ENCODE measurements at regions not wholly inside any gene's neighbourhood (a gene's known extent, or its start where the extent isn't known, plus 50 kb on each side); places are given as distances from the start of the nearest gene placed in this dataset.

DNA sequence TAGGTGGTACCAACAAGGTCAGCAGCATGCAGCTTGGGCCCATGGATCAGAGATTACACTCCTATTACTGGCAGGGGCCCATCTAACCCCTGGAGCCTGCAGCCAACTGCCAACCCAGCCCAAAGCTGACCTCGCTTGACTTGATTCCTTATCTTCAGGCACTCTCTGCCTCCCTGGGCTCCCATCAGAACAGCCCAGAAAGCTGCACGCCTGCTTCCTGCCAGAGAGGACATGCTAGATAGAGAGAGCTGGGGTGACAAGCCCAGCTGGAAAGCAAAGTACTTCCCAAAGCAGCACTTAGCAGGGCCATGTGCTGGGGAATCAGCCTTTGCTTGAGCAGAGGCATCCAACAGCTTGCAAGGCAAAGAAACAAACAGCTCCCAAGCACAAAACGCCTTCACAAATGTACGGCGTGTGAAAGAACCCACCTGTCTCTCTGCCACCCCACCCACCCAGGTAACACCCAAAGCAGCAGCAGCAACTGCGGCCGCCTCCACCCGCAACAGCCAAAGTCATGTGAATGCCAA lies 74.2 kb upstream of the NLK start:
- TF ChIP-seq, protein P1, sequence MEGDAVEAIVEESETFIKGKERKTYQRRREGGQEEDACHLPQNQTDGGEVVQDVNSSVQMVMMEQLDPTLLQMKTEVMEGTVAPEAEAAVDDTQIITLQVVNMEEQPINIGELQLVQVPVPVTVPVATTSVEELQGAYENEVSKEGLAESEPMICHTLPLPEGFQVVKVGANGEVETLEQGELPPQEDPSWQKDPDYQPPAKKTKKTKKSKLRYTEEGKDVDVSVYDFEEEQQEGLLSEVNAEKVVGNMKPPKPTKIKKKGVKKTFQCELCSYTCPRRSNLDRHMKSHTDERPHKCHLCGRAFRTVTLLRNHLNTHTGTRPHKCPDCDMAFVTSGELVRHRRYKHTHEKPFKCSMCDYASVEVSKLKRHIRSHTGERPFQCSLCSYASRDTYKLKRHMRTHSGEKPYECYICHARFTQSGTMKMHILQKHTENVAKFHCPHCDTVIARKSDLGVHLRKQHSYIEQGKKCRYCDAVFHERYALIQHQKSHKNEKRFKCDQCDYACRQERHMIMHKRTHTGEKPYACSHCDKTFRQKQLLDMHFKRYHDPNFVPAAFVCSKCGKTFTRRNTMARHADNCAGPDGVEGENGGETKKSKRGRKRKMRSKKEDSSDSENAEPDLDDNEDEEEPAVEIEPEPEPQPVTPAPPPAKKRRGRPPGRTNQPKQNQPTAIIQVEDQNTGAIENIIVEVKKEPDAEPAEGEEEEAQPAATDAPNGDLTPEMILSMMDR (IDR thresholded peaks at IDR 0.05), result no peak
- 40 to 55% methylated on average over 8 of the region's 8 CpGs for WGBS, 2 donors
- peak overlapping the region in 3 of 10 donors; percentile 2 to 46 (median 31) for H3K27ac ChIP-seq

DNA sequence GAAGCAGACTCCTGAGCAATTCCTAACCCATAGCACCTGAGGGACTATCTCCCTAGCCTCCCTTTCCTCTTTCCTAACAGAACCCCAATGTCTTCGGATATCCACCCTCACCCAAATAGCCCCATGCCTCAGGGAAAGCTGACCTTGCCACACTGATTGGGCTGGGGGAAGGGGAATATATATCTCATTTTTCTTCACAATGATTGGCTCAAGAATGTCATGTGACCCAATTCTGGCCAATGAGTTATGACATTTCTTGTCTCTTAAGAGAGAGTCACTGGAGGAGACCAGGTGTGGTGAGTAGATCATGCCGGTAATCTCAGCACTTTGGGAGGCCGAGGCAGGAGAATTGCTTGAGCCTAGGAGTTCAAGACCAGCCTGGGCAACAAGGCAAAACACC lies 71.9 kb upstream of the NLK start:
- no peak for DNase-seq
- intact Hi-C loops (cut with DNase I), result loop anchor here in 1 of 10 donors (10.0 kb wide), 1 partner anchor 56 kb away; no protein-coding TSS in a partner anchor

More for the DNA sequence above, 74.2 kb upstream of the NLK start:
- H3K36me3 ChIP-seq, result no peaks in the 10 kb centered on the region
- peak; percentile 74 to 99 (median 90) for ATAC-seq
- intact Hi-C loops (cut with DNase I), result no loop called here
- DNase-seq, result peak; percentile 60 to 63
- no peaks in the 10 kb centered on the region for H3K27me3 ChIP-seq
- H3K9me3 ChIP-seq, result no peaks in the 10 kb centered on the region
- peaks cover 0 to 9% (median 0%) of the 10 kb centered on the region in 9 donors for H3K4me1 ChIP-seq
- no peak overlapping the region for H3K4me3 ChIP-seq

DNA sequence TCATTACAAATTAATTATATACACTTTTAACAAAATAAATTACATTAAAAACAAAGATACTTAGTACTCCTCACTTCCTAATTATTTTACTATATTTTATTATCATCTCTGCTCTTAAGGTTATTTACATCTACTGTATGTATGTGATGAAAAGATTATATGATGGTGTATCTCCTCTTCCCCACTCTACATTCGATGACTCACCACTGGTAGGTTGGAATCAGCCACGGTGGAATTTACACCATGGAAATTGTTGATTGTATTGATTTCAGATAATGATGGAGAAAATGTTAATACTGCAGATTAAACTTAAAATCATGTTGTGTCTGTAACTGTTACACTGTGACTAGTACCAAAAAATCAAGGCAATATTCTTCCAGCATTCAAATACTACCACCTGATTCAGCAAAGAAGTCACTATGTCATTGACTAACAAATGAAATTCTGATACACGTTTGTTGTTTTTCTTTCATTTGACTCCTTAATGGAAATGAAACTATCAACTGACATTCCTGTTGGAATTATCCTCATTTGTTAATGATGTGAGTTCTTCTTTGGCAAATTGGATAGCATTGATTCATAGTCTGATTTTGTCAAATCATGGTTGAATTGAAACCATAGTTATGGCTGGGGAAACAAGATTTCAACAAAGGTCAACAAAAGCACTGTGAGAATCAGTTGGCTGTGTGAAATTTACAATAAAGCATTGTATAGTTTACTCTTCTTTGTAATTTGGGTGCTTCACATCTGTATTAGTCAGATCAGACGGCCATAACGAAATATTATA lies 69.0 kb upstream of the NLK start:
- peaks cover 0 to 3% (median 0%) of the 10 kb centered on the region in 7 donors for H3K27me3 ChIP-seq
- intact Hi-C loops (cut with DNase I), result loop anchor here in 1 of 10 donors (10.0 kb wide), 1 partner anchor 59 kb away; no protein-coding TSS in a partner anchor
- DNase-seq, result no peak
- H3K36me3 ChIP-seq, result no peaks in the 10 kb centered on the region
- H3K4me3 ChIP-seq, result no peak overlapping the region
- TF ChIP-seq, protein P1 (IDR thresholded peaks at IDR 0.05), result no peak
- H3K27ac ChIP-seq, result no peak overlapping the region
- H3K9me3 ChIP-seq, result peaks cover 0 to 8% (median 0%) of the 10 kb centered on the region in 11 donors
- 85 to 92% methylated on average over 5 of the region's 5 CpGs for WGBS, 2 donors
- no peak for ATAC-seq
- peaks cover 0 to 7% (median 0%) of the 10 kb centered on the region in 9 donors for H3K4me1 ChIP-seq

More for the DNA sequence above, 71.9 kb upstream of the NLK start:
- peaks cover 0 to 9% (median 0%) of the 10 kb centered on the region in 9 donors for H3K4me1 ChIP-seq
- TF ChIP-seq, protein P1 (IDR thresholded peaks at IDR 0.05), result no peak
- ATAC-seq, result no peak
- peaks cover 0 to 8% (median 0%) of the 10 kb centered on the region in 11 donors for H3K9me3 ChIP-seq
- no peak overlapping the region for H3K27ac ChIP-seq
- no peaks in the 10 kb centered on the region for H3K36me3 ChIP-seq
- WGBS, 2 donors, result 94 to 95% methylated on average over 3 of the region's 3 CpGs
- H3K4me3 ChIP-seq, result no peak overlapping the region
- H3K27me3 ChIP-seq, result no peaks in the 10 kb centered on the region

DNA sequence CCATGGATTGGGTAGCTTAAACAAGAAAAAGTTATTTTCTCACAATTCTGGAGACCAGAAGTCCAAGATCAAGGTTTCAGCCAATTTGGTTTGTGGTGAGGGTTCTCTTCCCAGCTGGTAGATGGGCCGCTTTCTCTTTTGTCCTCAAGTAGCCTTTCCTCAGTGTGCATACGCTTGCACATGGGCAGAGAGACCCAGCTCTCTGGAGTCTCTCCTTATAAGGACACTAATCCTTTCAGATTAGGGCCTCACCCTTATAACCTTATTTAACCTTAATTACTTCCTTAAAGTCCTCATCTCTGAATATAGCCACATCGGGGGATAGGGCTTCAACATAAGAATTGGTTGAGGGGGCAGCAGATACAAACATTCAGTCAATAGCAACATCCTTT lies 68.4 kb upstream of the NLK start:
- DNase-seq (no peak), ATAC-seq (no peak)
- H3K4me3 ChIP-seq, result no peak overlapping the region
- no peaks in the 10 kb centered on the region for H3K36me3 ChIP-seq
- no peak overlapping the region for H3K27ac ChIP-seq
- H3K9me3 ChIP-seq, result peaks cover 0 to 8% (median 0%) of the 10 kb centered on the region in 11 donors
- intact Hi-C loops (cut with DNase I), result loop anchor here in 1 of 10 donors (10.0 kb wide), 1 partner anchor 59 kb away; no protein-coding TSS in a partner anchor
- TF ChIP-seq, protein P1 (IDR thresholded peaks at IDR 0.05), result no peak
- peaks cover 0 to 9% (median 0%) of the 10 kb centered on the region in 9 donors for H3K4me1 ChIP-seq
- 92 to 94% methylated on average over 3 of the region's 3 CpGs for WGBS, 2 donors
- peaks cover 0 to 3% (median 0%) of the 10 kb centered on the region in 7 donors for H3K27me3 ChIP-seq
